ENCODE measurements at regions not wholly inside any gene's neighbourhood (a gene's known extent, or its start where the extent isn't known, plus 50 kb on each side); places are given as distances from the start of the nearest gene placed in this dataset.

DNA sequence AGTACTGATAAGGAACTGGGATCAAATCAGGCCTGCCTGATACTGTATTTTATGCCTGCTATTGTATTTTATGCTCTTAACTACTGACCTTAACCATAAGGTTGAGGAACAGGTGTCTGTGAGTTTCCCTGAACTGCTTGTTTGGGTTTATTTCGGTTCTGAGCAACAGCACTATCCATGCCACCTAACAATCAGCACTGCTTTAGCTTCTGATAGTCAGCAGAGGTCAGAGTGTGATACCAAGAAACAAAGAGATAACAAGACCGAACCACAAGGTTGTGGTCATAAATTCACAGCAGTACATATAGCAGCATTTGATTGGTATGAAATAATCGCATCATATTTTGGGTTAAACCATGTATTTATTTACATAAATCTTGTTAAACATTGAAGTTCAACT is 362.2 kb downstream of the FGF13 start:
- peaks cover 2% of the 10 kb centered on the region for H3K9me3 Mint-ChIP-seq (ENCODE audit: insufficient read depth)
- CTCF ChIA-PET = no interaction called here

GRCh38 chrX:138378876-138379275 is 332.6 kb downstream of the FGF13 start:
- H4K20me1 ChIP-seq (ENCODE audit: control insufficient read depth, insufficient read depth, low read length, poor library complexity, severe bottlenecking) = no peaks in the 10 kb centered on the region
- no peak overlapping the region for H3K27ac ChIP-seq (ENCODE audit: low read length in 2 of 2)
- Mint-ChIP-seq H3K4me1 (no peaks in the 10 kb centered on the region), H3K4me3 (no peak overlapping the region), H3K27me3 (no peaks in the 10 kb centered on the region), H3K9me3 (ENCODE audit: insufficient read depth) (peaks cover 3% of the 10 kb centered on the region), H3K27ac (no peak overlapping the region)
- H3K79me2 ChIP-seq (ENCODE audit: control insufficient read depth, insufficient read depth, low read length) = no peaks in the 10 kb centered on the region
- no peak overlapping the region for H3K9ac ChIP-seq (ENCODE audit: low read length)
- intact Hi-C loops (cut with micrococcal nuclease) = no loop called here
- H2AFZ ChIP-seq (ENCODE audit: insufficient read depth, low read depth, low read length, poor library complexity, severe bottlenecking) = no peak overlapping the region
- ChIA-PET POLR2A (no interaction called here), CTCF (no interaction called here)
- no peak for DNase-seq
- no peaks in the 10 kb centered on the region for H3K4me1 ChIP-seq (ENCODE audit: control insufficient read depth in 2 of 2, insufficient read depth in 2 of 2, low read length in 2 of 2)
- no peak overlapping the region for H3K4me2 ChIP-seq (replicated peaks; ENCODE audit: low read depth, low read length, poor library complexity, severe bottlenecking)
- WGBS (ENCODE audit: insufficient coverage) = no CpG with 5 or more reads among the region's 2 CpGs
- no peak for ATAC-seq (ENCODE audit: low read depth)
- TF ChIP-seq, protein P1, sequence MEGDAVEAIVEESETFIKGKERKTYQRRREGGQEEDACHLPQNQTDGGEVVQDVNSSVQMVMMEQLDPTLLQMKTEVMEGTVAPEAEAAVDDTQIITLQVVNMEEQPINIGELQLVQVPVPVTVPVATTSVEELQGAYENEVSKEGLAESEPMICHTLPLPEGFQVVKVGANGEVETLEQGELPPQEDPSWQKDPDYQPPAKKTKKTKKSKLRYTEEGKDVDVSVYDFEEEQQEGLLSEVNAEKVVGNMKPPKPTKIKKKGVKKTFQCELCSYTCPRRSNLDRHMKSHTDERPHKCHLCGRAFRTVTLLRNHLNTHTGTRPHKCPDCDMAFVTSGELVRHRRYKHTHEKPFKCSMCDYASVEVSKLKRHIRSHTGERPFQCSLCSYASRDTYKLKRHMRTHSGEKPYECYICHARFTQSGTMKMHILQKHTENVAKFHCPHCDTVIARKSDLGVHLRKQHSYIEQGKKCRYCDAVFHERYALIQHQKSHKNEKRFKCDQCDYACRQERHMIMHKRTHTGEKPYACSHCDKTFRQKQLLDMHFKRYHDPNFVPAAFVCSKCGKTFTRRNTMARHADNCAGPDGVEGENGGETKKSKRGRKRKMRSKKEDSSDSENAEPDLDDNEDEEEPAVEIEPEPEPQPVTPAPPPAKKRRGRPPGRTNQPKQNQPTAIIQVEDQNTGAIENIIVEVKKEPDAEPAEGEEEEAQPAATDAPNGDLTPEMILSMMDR (IDR thresholded peaks at IDR 0.05) = no peak
- no peak for TF ChIP-seq EZH2 (IDR thresholded peaks at IDR 0.05; ENCODE audit: borderline replicate concordance, insufficient read depth, low read depth, low read length, poor library complexity, severe bottlenecking)
- H3K27me3 ChIP-seq (replicated peaks in 1 of 4; ENCODE audit: control extremely low read depth in 1 of 4, control insufficient read depth in 3 of 4, insufficient read depth in 4 of 4, low read length in 3 of 4) = no peaks in the 10 kb centered on the region
- H3K36me3 ChIP-seq (replicated peaks in 1 of 2; ENCODE audit: control extremely low read depth in 1 of 2, control insufficient read depth in 1 of 2, extremely low read depth in 1 of 2, insufficient read depth in 2 of 2, low read length in 1 of 2) = no peaks in the 10 kb centered on the region
- H3K4me3 ChIP-seq (ENCODE audit: control extremely low read depth in 1 of 5, extremely low read depth in 1 of 5, insufficient read depth in 1 of 5, low read depth in 2 of 5, low read length in 4 of 5) = no peak overlapping the region
- no peaks in the 10 kb centered on the region for H3K9me3 ChIP-seq (ENCODE audit: control extremely low read depth in 1 of 3, control insufficient read depth in 2 of 3, insufficient read depth in 1 of 3, low read length in 2 of 3)

More for the DNA sequence above, 362.2 kb downstream of the FGF13 start:
- Histone ChIP-seq H3K4me1 (ENCODE audit: control insufficient read depth in 2 of 2, insufficient read depth in 2 of 2, low read length in 2 of 2) (no peaks in the 10 kb centered on the region), H3K27me3 (replicated peaks in 1 of 4; ENCODE audit: control extremely low read depth in 1 of 4, control insufficient read depth in 3 of 4, insufficient read depth in 4 of 4, low read length in 3 of 4) (no peaks in the 10 kb centered on the region), H2AFZ (ENCODE audit: insufficient read depth, low read depth, low read length, poor library complexity, severe bottlenecking) (no peak overlapping the region), H4K20me1 (ENCODE audit: control insufficient read depth, insufficient read depth, low read length, poor library complexity, severe bottlenecking) (no peaks in the 10 kb centered on the region), H3K79me2 (ENCODE audit: control insufficient read depth, insufficient read depth, low read length) (no peaks in the 10 kb centered on the region), H3K4me2 (replicated peaks; ENCODE audit: low read depth, low read length, poor library complexity, severe bottlenecking) (no peak overlapping the region), H3K27ac (ENCODE audit: low read length in 2 of 2) (no peak overlapping the region), H3K36me3 (replicated peaks in 1 of 2; ENCODE audit: control extremely low read depth in 1 of 2, control insufficient read depth in 1 of 2, extremely low read depth in 1 of 2, insufficient read depth in 2 of 2, low read length in 1 of 2) (no peaks in the 10 kb centered on the region), H3K9ac (ENCODE audit: low read length) (no peak overlapping the region), H3K9me3 (ENCODE audit: control extremely low read depth in 1 of 3, control insufficient read depth in 2 of 3, insufficient read depth in 1 of 3, low read length in 2 of 3) (no peaks in the 10 kb centered on the region), H3K4me3 (ENCODE audit: control extremely low read depth in 1 of 5, extremely low read depth in 1 of 5, insufficient read depth in 1 of 5, low read depth in 2 of 5, low read length in 4 of 5) (no peak overlapping the region)
- no peak overlapping the region for H3K27ac Mint-ChIP-seq
- intact Hi-C loops (cut with micrococcal nuclease) = no loop called here
- no peaks in the 10 kb centered on the region for H3K27me3 Mint-ChIP-seq
- WGBS (ENCODE audit: insufficient coverage) = no CpG with 5 or more reads among the region's 3 CpGs
- no peaks in the 10 kb centered on the region for H3K4me1 Mint-ChIP-seq
- TF ChIP-seq EZH2 (IDR thresholded peaks at IDR 0.05; ENCODE audit: borderline replicate concordance, insufficient read depth, low read depth, low read length, poor library complexity, severe bottlenecking) = no peak
- TF ChIP-seq, protein P1 (IDR thresholded peaks at IDR 0.05) = no peak
- H3K4me3 Mint-ChIP-seq = no peak overlapping the region
- POLR2A ChIA-PET = no interaction called here
- no peak for DNase-seq
- no peak for ATAC-seq (ENCODE audit: low read depth)
